Tibial nerve (tissue), 4 donors: ENCODE measurements at regions not wholly inside any gene's neighbourhood (a gene's known extent, or its start where the extent isn't known, plus 50 kb on each side); places are given as distances from the start of the nearest gene placed in this dataset.

Source experiments
- EP300 ChIP-seq, 2 donors: sonication (generic); formaldehyde crosslinking; IDR thresholded peaks; one replicate each; pipeline ENCODE4 v1.6.1; 2017; ENCODE audit warnings: antibody characterized with exemption in 2 of 2, mild to moderate bottlenecking in 1 of 2
- POLR2A ChIP-seq, 2 donors: fragments of 450-650 bp; IDR thresholded peaks; one replicate each; pipeline ENCODE4 v1.6.1; 2017; ENCODE audit warnings: antibody characterized with exemption in 2 of 2, mild to moderate bottlenecking in 2 of 2, moderate library complexity in 2 of 2
- TF ChIP-seq, protein P1 (sequence below), 5 experiments: fragments of 200-600 bp in 3 of 5; fragments of 450-650 bp in 2 of 5; sonication (generic) in 3 of 5; IDR thresholded peaks; one replicate each; pipeline ENCODE4 v1.5.1; 2016 to 2019; ENCODE audit warnings: antibody characterized with exemption in 5 of 5, mild to moderate bottlenecking in 3 of 5, moderate library complexity in 2 of 5

DNA sequence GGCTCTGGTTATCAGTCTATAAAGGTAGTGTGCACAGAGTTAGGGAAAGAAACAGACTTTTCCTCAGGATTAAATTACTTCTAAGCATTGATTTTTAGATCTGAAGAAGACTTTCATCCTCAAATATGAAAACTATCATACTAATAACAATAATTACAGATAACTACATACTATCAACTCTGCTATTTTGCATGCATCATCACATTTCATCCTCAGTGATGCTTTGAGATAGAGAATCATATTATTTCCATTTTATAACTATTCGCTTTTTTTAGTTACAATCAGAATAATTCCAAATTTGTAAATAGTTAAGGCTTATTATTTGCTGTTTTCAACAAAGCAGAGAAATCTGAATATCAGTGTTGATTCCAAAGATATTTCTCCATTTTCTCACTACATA is 239.2 kb downstream of the MEIS1 start:
- TF ChIP-seq, protein P1, sequence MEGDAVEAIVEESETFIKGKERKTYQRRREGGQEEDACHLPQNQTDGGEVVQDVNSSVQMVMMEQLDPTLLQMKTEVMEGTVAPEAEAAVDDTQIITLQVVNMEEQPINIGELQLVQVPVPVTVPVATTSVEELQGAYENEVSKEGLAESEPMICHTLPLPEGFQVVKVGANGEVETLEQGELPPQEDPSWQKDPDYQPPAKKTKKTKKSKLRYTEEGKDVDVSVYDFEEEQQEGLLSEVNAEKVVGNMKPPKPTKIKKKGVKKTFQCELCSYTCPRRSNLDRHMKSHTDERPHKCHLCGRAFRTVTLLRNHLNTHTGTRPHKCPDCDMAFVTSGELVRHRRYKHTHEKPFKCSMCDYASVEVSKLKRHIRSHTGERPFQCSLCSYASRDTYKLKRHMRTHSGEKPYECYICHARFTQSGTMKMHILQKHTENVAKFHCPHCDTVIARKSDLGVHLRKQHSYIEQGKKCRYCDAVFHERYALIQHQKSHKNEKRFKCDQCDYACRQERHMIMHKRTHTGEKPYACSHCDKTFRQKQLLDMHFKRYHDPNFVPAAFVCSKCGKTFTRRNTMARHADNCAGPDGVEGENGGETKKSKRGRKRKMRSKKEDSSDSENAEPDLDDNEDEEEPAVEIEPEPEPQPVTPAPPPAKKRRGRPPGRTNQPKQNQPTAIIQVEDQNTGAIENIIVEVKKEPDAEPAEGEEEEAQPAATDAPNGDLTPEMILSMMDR (IDR thresholded peaks at IDR 0.05): no peak
- no peak for TF ChIP-seq EP300 (IDR thresholded peaks at IDR 0.05)
- TF ChIP-seq POLR2A (IDR thresholded peaks at IDR 0.05): no peak
